Breast epithelium (tissue), 3 donors: ENCODE measurements at regions not wholly inside any gene's neighbourhood (a gene's known extent, or its start where the extent isn't known, plus 50 kb on each side); places are given as distances from the start of the nearest gene placed in this dataset.

Experiments
- POLR2A ChIP-seq: fragments of 450-650 bp; IDR thresholded peaks from one replicate; pipeline ENCODE4 v1.6.1; 2016; ENCODE audit warnings: antibody characterized with exemption, mild to moderate bottlenecking, moderate library complexity
- POLR2AphosphoS5 ChIP-seq, 3 donors: sonication (generic); formaldehyde crosslinking; IDR thresholded peaks; one replicate each; pipeline ENCODE4 v1.6.1; 2017; ENCODE audit warnings: antibody characterized with exemption in 3 of 3
- TF ChIP-seq, protein P1 (sequence below), 3 donors: fragments of 450-650 bp; IDR thresholded peaks; one replicate each; pipeline ENCODE4 v1.5.1; 2016 to 2017; ENCODE audit warnings: antibody characterized with exemption in 3 of 3, mild to moderate bottlenecking in 3 of 3, moderate library complexity in 3 of 3

DNA sequence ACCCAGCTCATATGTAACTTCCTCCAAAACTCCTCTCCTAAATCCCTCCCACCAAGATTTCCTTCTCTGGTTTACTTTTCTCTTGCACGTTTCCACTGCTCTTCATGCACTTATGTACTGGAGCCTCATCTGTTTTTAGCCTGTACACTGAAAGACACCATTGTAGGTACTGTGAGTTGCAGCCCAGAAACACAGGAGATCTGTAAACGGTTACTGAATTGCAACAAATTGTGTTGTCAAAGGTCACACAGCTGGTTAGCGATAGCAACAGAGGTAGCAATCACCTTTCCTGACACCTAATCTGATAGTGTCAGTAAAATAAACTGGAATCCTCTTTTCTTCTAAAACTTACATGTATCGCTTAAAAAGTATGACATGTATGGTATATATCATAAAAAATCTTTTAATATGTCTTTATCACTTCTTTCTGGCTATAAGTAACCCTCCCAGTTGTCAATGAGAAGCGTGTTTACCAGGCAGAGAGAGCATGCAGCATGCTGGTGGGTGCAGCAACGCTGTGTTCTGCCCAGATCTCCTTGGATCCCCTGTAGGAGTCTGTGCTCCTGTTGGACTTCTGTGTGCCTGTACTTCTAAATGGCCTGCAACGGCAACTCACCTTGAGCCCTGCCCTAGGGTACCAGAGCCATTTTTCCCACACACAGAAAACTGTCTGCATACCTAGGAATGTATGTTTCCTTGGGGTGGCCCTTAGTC lies 121.5 kb upstream of the CPM start:
- TF ChIP-seq, protein P1, sequence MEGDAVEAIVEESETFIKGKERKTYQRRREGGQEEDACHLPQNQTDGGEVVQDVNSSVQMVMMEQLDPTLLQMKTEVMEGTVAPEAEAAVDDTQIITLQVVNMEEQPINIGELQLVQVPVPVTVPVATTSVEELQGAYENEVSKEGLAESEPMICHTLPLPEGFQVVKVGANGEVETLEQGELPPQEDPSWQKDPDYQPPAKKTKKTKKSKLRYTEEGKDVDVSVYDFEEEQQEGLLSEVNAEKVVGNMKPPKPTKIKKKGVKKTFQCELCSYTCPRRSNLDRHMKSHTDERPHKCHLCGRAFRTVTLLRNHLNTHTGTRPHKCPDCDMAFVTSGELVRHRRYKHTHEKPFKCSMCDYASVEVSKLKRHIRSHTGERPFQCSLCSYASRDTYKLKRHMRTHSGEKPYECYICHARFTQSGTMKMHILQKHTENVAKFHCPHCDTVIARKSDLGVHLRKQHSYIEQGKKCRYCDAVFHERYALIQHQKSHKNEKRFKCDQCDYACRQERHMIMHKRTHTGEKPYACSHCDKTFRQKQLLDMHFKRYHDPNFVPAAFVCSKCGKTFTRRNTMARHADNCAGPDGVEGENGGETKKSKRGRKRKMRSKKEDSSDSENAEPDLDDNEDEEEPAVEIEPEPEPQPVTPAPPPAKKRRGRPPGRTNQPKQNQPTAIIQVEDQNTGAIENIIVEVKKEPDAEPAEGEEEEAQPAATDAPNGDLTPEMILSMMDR (IDR thresholded peaks at IDR 0.05): no peak
- TF ChIP-seq POLR2AphosphoS5 (IDR thresholded peaks at IDR 0.05) (no peak), POLR2A (no peak)
